Memory B cell (primary cell): ENCODE measurements at regions not wholly inside any gene's neighbourhood (a gene's known extent, or its start where the extent isn't known, plus 50 kb on each side); places are given as distances from the start of the nearest gene placed in this dataset.
"Not testable (repeated sequence)": the region's sequence is repeated elsewhere in the genome, so short reads cannot be mapped to it uniquely, and the experiment has no call there.

Experiments
- ATAC-seq: fragments of 150-1000 bp; cut with Tn5 transposase; 2 replicates; pipeline ENCODE4 v1.10.0; 2021; ENCODE audit warnings: low read depth, mild to moderate bottlenecking, moderate library complexity
- DNase-seq, 2 donors: peaks; one replicate each; pipeline ENCODE4 v3.0.0; 2022; ENCODE audit warnings: low spot score in 2 of 2
- H3K27ac Mint-ChIP-seq: one replicate; pipeline ENCODE4 v1.8.0; 2022; ENCODE audit warnings: mild to moderate bottlenecking, moderate library complexity, mixed read lengths
- H3K27me3 Mint-ChIP-seq: one replicate; pipeline ENCODE4 v1.8.0; 2022; ENCODE audit warnings: mixed read lengths
- H3K36me3 Mint-ChIP-seq: one replicate; pipeline ENCODE4 v1.8.0; 2022; ENCODE audit warnings: mild to moderate bottlenecking, mixed read lengths
- H3K4me1 Mint-ChIP-seq: one replicate; pipeline ENCODE4 v1.8.0; 2022; ENCODE audit warnings: mixed read lengths
- H3K4me3 Mint-ChIP-seq: one replicate; pipeline ENCODE4 v1.8.0; 2022; ENCODE audit warnings: mild to moderate bottlenecking, moderate library complexity, mixed read lengths
- H3K9me3 Mint-ChIP-seq: one replicate; pipeline ENCODE4 v1.8.0; 2022; ENCODE audit warnings: mixed read lengths

DNA sequence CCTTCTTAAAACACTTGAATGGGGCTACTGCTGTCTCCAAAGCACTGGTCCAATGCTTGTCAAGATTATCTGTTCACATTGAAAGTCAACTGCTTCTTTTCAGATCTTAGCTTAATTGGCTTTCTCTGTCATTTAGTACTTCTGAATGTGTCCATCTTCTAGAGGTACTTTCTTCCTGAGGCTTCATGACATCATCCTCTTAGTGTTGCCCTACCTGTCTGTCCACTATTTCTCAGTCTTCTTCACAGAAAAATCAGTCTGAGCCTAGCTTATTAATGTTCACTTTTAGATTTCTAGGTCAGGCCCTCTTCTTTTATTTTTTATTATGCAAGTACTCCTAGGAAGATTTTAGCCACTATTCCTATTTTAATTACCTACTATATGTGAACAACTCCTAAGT is 899.9 kb downstream of the DTWD2 start:
- Mint-ChIP-seq H3K27me3 (no peaks in the 10 kb centered on the region), H3K4me1 (no peaks in the 10 kb centered on the region), H3K36me3 (no peaks in the 10 kb centered on the region), H3K9me3 (peaks cover 5% of the 10 kb centered on the region), H3K4me3 (no peak overlapping the region), H3K27ac (no peak overlapping the region)
- DNase-seq: no peak
- ATAC-seq: no peak

DNA sequence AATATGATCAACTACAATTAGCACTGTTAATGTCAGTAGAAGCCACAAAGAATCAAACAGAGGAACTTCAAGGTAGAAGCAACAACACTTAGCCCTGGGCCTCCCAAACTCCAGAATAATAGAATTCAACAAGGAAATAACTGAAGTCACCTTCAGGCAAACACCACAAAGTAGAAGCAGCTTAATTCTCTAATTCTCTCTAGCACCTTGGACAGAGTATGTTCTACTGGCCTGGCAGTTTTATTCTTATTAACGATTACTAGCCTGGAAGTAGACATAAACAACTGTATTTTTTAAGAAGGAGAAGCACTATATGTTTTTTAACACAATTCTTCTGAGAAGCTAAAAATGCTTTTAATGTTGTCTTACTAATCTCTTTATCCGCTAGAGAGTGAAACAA is 911.9 kb downstream of the DTWD2 start:
- H3K27me3 Mint-ChIP-seq: no peaks in the 10 kb centered on the region
- H3K9me3 Mint-ChIP-seq: peaks cover 7% of the 10 kb centered on the region
- H3K4me1 Mint-ChIP-seq: no peaks in the 10 kb centered on the region
- ATAC-seq (no peak), DNase-seq (no peak)
- H3K27ac Mint-ChIP-seq: no peak overlapping the region
- H3K36me3 Mint-ChIP-seq: no peaks in the 10 kb centered on the region
- H3K4me3 Mint-ChIP-seq: no peak overlapping the region

DNA sequence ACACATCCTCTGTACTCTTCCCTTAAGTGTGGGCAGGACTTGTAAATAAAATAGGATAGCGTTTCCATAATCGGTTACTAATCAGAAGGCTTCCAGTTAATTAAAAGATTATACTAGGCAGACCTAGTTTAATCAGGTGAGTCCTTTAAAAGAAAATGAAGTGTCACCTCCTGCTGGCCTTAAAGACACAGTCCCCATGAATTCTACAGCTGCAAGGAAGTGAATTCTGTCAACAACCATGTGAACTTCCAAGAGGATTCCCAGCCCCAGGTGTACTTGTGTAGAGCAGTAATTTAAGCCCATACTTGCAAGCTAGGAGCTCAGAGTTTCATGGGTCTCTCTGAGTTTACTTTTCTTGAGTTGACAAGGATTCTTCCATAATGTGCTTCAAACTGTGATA is 918.3 kb downstream of the DTWD2 start:
- no peaks in the 10 kb centered on the region for H3K4me1 Mint-ChIP-seq
- H3K4me3 Mint-ChIP-seq: no peak overlapping the region
- no peak for ATAC-seq
- H3K27ac Mint-ChIP-seq: no peak overlapping the region
- H3K27me3 Mint-ChIP-seq: no peaks in the 10 kb centered on the region
- H3K9me3 Mint-ChIP-seq: peaks cover 2% of the 10 kb centered on the region
- no peak for DNase-seq
- no peaks in the 10 kb centered on the region for H3K36me3 Mint-ChIP-seq

DNA sequence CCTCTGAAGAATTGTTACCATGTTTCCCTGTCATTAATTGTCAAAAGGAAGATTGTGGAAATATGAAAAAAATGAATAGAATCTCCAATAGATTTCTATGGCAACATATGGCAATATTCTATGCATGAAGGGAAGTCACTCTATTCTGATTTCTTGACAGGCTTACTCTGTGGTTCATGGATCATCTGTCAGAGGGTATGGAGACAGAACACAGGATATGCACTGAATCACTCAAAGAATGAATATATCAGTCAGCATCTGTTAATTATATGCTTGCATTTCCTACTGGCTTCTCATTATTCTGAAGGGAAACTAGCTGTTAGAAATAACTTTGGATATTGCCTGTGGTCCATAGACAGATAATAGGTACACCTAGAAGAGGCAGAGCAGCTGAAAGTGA is 918.9 kb downstream of the DTWD2 start:
- Mint-ChIP-seq H3K4me1 (no peaks in the 10 kb centered on the region), H3K36me3 (no peaks in the 10 kb centered on the region), H3K4me3 (no peak overlapping the region), H3K27me3 (no peaks in the 10 kb centered on the region), H3K27ac (no peak overlapping the region), H3K9me3 (peaks cover 2% of the 10 kb centered on the region)
- DNase-seq (no peak), ATAC-seq (no peak)

DNA sequence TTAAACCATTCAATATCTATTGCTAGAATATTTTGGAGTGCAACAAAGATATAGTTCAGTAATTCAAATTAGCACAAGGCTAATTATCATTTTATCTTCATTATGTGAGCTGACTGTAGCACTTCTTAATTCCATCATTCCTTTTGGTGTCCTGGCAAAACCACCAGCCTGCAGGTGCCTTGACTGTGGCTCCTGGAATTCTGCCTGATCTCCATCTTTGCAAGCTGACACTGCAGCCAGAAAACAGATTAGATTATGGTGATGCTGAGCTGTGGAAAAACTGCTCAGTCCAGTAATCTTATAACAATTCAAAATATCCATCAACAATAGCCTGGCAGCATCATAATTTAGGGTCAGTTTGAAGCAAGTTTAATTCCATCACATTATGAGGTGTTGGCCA is 919.5 kb downstream of the DTWD2 start:
- no peaks in the 10 kb centered on the region for H3K27me3 Mint-ChIP-seq
- no peak overlapping the region for H3K4me3 Mint-ChIP-seq
- ATAC-seq: no peak
- no peak overlapping the region for H3K27ac Mint-ChIP-seq
- no peaks in the 10 kb centered on the region for H3K36me3 Mint-ChIP-seq
- peaks cover 2% of the 10 kb centered on the region for H3K9me3 Mint-ChIP-seq
- no peaks in the 10 kb centered on the region for H3K4me1 Mint-ChIP-seq
- no peak for DNase-seq

DNA sequence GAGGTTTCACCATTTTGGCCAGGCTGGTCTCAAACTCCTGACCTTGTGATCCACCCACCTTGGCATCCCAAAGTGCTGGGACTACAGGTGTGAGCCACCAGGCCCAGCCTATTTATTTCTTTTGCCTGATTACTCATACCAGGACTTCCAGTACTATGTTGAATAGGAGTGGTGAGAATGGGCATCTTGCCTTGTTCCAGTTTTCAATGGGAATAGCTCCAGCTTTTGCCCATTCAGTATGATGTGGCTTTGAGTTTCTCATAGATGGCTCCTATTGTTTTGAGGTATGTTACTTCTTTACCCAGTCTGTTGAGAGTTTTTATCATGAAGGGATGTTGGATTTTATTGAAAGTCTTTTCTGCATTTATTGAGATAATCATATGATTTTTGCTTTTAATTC is 924.5 kb downstream of the DTWD2 start:
- ATAC-seq, H3K9me3 Mint-ChIP-seq, H3K4me3 Mint-ChIP-seq, H3K4me1 Mint-ChIP-seq, H3K27ac Mint-ChIP-seq, DNase-seq, H3K36me3 Mint-ChIP-seq, H3K27me3 Mint-ChIP-seq: not testable (repeated sequence)

DNA sequence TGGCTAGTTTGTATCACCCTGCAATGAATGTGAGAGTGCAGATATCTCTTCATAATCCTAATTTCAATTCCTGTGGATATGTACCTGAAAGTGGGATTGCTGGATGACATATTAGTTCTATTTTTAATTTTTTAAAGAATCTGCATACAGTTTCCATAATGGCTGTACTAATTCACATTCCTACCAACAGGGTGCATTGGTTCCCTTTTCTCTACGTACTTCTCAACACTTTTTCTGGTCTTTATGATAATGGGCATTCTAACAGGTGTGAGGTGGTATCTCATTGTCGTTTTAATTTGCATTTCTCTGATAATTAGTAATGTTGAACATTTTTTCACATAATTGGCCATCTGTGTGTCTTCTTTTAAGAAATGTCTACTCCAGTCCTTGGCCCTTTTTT is 927.5 kb downstream of the DTWD2 start:
- Mint-ChIP-seq H3K36me3 (no peaks in the 10 kb centered on the region), H3K9me3 (peaks cover 1% of the 10 kb centered on the region), H3K4me3 (no peak overlapping the region), H3K4me1 (no peaks in the 10 kb centered on the region), H3K27me3 (no peaks in the 10 kb centered on the region), H3K27ac (no peak overlapping the region)
- DNase-seq (no peak), ATAC-seq (no peak)

DNA sequence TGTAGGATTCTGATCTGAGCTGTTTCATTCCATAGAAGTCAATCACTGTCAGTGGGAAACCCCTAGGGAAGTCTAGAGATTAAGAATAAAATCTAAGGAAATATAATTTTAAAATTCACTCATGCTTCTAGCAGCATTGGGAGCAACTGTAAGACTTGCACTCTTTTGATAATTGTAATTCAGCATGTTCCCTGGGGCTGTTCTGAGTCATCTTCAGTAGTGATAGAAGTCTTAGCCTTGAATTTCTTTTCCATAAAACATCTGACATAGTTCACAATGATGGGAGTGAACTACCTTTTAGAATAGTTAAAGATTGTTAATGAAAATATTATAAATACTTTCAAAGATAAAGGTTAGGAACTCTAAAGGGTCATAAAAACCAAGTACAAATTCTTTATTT is 935.8 kb downstream of the DTWD2 start:
- H3K36me3 Mint-ChIP-seq: no peaks in the 10 kb centered on the region
- ATAC-seq: no peak

DNA sequence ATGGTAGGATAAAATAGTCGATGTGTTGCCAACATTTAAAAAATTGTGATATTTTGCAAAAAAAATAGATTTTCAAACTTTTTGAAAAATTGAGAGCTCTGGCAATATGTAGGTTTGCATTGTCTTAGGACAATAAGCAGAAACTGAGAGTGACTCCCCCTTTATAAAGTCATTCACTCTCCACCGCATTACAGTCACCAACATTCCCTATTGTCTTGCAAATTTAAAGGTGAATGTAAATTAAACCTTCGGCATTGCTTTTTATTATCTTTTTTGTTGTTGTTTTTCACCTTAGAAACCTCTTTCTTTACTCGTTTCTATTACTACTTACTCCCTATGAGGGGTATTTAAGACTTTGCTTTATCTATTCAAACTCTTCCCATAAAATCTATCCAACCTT is 944.2 kb downstream of the DTWD2 start:
- DNase-seq (no peak), ATAC-seq (no peak)
- peaks cover 2% of the 10 kb centered on the region for H3K4me1 Mint-ChIP-seq
- H3K36me3 Mint-ChIP-seq: no peaks in the 10 kb centered on the region
- no peak overlapping the region for H3K4me3 Mint-ChIP-seq
- peaks cover 2% of the 10 kb centered on the region for H3K9me3 Mint-ChIP-seq
- H3K27ac Mint-ChIP-seq: no peak overlapping the region
- no peaks in the 10 kb centered on the region for H3K27me3 Mint-ChIP-seq

More for the DNA sequence above, 935.8 kb downstream of the DTWD2 start:
- H3K9me3 Mint-ChIP-seq: peaks cover under 1% of the 10 kb centered on the region
- no peak overlapping the region for H3K4me3 Mint-ChIP-seq
- H3K4me1 Mint-ChIP-seq: no peaks in the 10 kb centered on the region
- H3K27ac Mint-ChIP-seq: no peak overlapping the region
- no peaks in the 10 kb centered on the region for H3K27me3 Mint-ChIP-seq
- DNase-seq: no peak

DNA sequence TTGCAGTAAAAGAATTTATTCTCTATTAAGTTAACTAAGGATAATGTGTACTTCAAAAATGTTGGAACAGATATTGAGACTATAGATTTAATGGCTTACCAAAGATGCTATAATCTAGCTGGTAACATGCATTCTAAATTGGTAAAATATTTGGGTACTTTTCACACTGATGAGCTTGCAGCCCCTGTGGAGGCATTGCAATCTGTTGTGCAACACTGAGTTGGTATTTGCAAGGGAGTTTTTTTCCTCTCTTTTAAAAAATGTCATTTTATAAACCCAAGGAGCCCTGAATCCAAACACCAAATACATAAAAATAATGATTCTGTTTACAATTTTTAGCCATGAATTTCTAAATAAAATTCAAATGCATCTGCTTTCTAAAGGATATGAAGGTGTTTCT is 944.8 kb downstream of the DTWD2 start:
- Mint-ChIP-seq H3K27me3 (no peaks in the 10 kb centered on the region), H3K9me3 (peaks cover 2% of the 10 kb centered on the region), H3K4me3 (no peak overlapping the region), H3K4me1 (peaks cover 2% of the 10 kb centered on the region), H3K36me3 (no peaks in the 10 kb centered on the region), H3K27ac (no peak overlapping the region)
- no peak for DNase-seq
- no peak for ATAC-seq

DNA sequence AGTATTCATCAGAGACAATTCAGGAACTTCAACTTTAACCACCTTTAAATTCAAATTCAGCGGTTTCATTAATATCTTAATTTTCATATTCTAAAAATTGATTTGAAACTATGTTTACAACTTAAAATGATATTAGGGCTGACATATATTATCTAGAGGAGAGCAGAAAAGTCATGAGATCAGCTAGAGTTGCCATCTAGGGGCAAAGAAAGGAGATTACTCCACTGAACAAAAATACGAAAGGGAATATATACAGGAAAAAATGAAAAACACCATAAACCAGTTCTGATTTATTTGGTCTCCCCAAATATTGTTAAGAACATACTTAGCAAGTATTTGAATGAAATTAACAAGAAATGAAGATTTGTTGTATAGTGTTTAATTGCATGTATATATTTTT is 946.3 kb downstream of the DTWD2 start:
- ATAC-seq (no peak), DNase-seq (no peak)
- H3K4me3 Mint-ChIP-seq: no peak overlapping the region
- no peak overlapping the region for H3K27ac Mint-ChIP-seq
- H3K36me3 Mint-ChIP-seq: no peaks in the 10 kb centered on the region
- no peaks in the 10 kb centered on the region for H3K27me3 Mint-ChIP-seq
- H3K9me3 Mint-ChIP-seq: peaks cover 2% of the 10 kb centered on the region
- H3K4me1 Mint-ChIP-seq: peaks cover 2% of the 10 kb centered on the region

DNA sequence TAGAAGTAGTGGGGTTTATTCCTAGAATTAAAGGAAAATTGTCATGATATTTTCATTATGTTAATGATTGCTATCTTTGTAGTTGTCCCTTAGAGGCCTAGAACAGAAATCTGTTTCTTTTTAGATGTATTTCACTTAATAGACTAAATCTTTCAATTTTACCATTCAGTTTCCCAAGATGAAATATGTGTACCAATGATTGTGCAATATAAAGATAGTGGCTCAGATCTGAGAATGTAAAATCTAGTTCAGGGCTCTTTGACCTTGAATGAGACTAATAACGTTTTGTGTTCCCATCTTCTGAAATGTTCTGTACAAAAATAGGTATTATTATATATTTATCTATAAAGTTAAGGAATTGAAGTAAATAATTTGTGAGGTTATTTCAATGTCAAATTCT is 947.9 kb downstream of the DTWD2 start:
- H3K4me3 Mint-ChIP-seq: no peak overlapping the region
- no peak for DNase-seq

DNA sequence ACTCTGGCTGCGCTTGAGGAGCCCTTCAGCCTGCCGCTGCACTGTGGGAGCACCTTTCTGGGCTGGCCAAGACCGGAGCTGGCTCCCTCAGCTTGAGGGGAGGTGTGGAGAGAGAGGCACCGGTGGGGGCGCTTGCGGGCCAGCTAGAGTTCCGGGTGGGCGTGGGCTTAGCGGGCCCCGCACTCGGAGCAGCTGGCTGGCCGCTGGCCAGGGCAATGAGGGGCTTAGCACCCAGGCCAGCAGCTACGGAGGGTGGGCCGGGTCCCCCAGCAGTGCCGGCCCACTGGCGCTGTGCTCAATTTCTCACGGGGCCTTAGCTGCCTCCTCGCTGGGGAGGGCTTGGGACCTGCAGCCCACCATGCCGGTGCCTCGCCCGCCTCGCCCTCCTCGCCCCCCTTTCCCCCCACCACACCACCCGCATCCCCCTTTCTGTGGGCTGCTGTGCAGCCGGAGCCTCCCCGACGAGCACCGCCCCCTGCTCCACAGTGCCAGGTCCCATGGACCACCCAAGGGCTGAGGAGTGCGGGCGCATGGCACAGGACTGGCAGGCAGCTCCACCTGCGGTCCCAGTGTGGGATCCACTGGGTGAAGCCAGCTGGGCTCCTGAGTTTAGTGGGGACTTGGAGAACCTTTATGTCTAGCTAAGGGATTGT is 954.5 kb downstream of the DTWD2 start:
- DNase-seq: no peak
- H3K27ac Mint-ChIP-seq: no peak overlapping the region
- peaks cover 5% of the 10 kb centered on the region for H3K9me3 Mint-ChIP-seq
- H3K27me3 Mint-ChIP-seq: no peaks in the 10 kb centered on the region
- ATAC-seq: no peak
- no peak overlapping the region for H3K4me3 Mint-ChIP-seq
- H3K4me1 Mint-ChIP-seq: no peaks in the 10 kb centered on the region
- H3K36me3 Mint-ChIP-seq: no peaks in the 10 kb centered on the region

More for the DNA sequence above, 947.9 kb downstream of the DTWD2 start:
- Mint-ChIP-seq H3K27ac (no peak overlapping the region), H3K9me3 (peaks cover 4% of the 10 kb centered on the region), H3K36me3 (no peaks in the 10 kb centered on the region), H3K4me1 (peaks cover 2% of the 10 kb centered on the region), H3K27me3 (no peaks in the 10 kb centered on the region)
- no peak for ATAC-seq

DNA sequence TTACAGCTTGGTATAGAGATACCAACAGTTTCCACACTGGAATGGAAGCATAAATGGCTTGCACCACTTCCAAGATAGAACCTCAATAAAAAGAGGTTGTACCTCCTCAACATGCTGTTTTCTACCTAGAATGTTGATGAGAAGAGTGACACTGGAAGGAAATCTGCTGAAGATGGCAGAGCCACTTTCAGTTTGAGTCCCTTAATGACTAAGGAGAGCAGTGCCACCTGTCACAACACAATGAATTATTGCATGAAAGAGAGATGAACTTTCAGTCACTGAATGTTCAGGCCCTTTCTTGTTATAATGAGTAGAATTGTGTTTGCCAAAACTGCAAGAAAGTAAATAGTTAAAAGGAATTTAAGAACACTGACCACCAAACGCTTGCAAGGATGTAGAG is 958.5 kb downstream of the DTWD2 start:
- Mint-ChIP-seq H3K4me1 (no peaks in the 10 kb centered on the region), H3K9me3 (peaks cover 5% of the 10 kb centered on the region), H3K27me3 (no peaks in the 10 kb centered on the region), H3K4me3 (no peak overlapping the region), H3K36me3 (no peaks in the 10 kb centered on the region), H3K27ac (no peak overlapping the region)
- DNase-seq: no peak
- no peak for ATAC-seq

DNA sequence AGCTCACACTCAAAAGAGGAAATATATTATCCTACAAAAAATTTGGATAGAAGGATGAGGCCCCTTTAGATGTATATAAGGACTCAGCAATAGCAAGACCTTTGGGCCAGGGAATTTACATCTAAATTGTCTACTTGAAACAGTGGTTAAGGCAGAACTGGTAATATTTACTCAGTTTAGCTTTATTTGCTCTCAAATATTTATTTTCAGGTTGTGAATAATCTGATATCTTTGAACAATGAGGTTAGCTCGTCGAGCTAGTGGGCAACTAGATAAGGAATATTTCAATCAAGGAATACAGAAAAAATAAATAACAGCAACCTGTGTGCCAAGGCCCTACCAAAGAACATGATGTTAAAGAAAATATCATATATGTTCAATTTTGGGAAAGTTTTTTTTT is 966.3 kb downstream of the DTWD2 start:
- H3K36me3 Mint-ChIP-seq: no peaks in the 10 kb centered on the region
- H3K9me3 Mint-ChIP-seq: peaks cover 1% of the 10 kb centered on the region
- ATAC-seq (no peak), DNase-seq (no peak)
- H3K4me3 Mint-ChIP-seq: no peak overlapping the region
- H3K27ac Mint-ChIP-seq: no peak overlapping the region
- no peaks in the 10 kb centered on the region for H3K27me3 Mint-ChIP-seq
- no peaks in the 10 kb centered on the region for H3K4me1 Mint-ChIP-seq
